CD14-positive monocyte (primary cell): ENCODE measurements at regions not wholly inside any gene's neighbourhood (a gene's known extent, or its start where the extent isn't known, plus 50 kb on each side); places are given as distances from the start of the nearest gene placed in this dataset.

ENCODE experiments used
- DNase-seq, 3 donors: peaks; one replicate each; pipeline ENCODE4 v3.0.0-alpha.2; 2011 to 2022
- H2AFZ ChIP-seq: 2 replicates; pipeline ENCODE4 v1.6.0; 2012; ENCODE audit warnings: mild to moderate bottlenecking, low read depth, low read length, inconsistent platforms; ENCODE audit not compliant: insufficient read depth, poor library complexity, severe bottlenecking
- H3K27ac ChIP-seq, 2 donors: 1 replicate in 1 of 2; 2 replicates in 1 of 2; pipeline ENCODE4 v1.5.1; 2012 to 2013; ENCODE audit warnings: low read length in 2 of 2, control low read depth in 1 of 2, inconsistent platforms in 1 of 2, low read depth in 1 of 2, mild to moderate bottlenecking in 1 of 2
- H3K27me3 ChIP-seq, 2 donors: one replicate each; pipeline versions ENCODE4 v1.6.0 to v1.6.1; 2011 to 2013; ENCODE audit warnings: low read length in 2 of 2; ENCODE audit not compliant: control insufficient read depth in 2 of 2, insufficient read depth in 2 of 2
- H3K36me3 ChIP-seq, 2 donors: replicated peaks in 1 of 2; 1 replicate in 1 of 2; 2 replicates in 1 of 2; pipeline versions ENCODE4 v1.5.1 to v1.6.1; 2012 to 2013; ENCODE audit warnings: low read length in 2 of 2, control low read depth in 1 of 2, inconsistent platforms in 1 of 2, mild to moderate bottlenecking in 1 of 2; ENCODE audit not compliant: insufficient read depth in 2 of 2, control insufficient read depth in 1 of 2
- H3K4me1 ChIP-seq, 2 donors: 1 replicate in 1 of 2; 2 replicates in 1 of 2; pipeline versions ENCODE4 v1.5.1 to v1.6.1; 2012 to 2013; ENCODE audit warnings: low read length in 2 of 2, control low read depth in 1 of 2, inconsistent platforms in 1 of 2, mild to moderate bottlenecking in 1 of 2, moderate library complexity in 1 of 2; ENCODE audit not compliant: insufficient read depth in 2 of 2, control insufficient read depth in 1 of 2
- H3K4me2 ChIP-seq: replicated peaks from 2 replicates; pipeline ENCODE3; 2012; ENCODE audit warnings: low read length, moderate library complexity, mild to moderate bottlenecking; ENCODE audit not compliant: poor library complexity, severe bottlenecking; ENCODE audit errors: extremely low read depth
- H3K4me3 ChIP-seq, 3 experiments: fragments of 200-600 bp in 1 of 3; sonication (generic) in 1 of 3; replicated peaks in 1 of 3; 1 replicate in 2 of 3; 2 replicates in 1 of 3; pipeline ENCODE4 v1.5.1; 2011 to 2013; ENCODE audit warnings: low read length in 3 of 3, mild to moderate bottlenecking in 3 of 3, control low read depth in 2 of 3, low read depth in 2 of 3, inconsistent platforms in 1 of 3, moderate library complexity in 1 of 3
- H3K79me2 ChIP-seq: 2 replicates; pipeline ENCODE4 v1.6.0; 2012; ENCODE audit warnings: mild to moderate bottlenecking, control low read depth, inconsistent platforms, low read length, moderate library complexity; ENCODE audit not compliant: insufficient read depth
- H3K9ac ChIP-seq: 2 replicates; pipeline ENCODE4 v1.6.0; 2017; ENCODE audit warnings: low read length, mild to moderate bottlenecking; ENCODE audit not compliant: insufficient read depth, poor library complexity, severe bottlenecking
- H3K9me3 ChIP-seq, 2 donors: replicated peaks in 1 of 2; 1 replicate in 1 of 2; 2 replicates in 1 of 2; pipeline versions ENCODE4 v1.5.1 to v1.6.1; 2012 to 2013; ENCODE audit warnings: low read length in 2 of 2, control low read depth in 1 of 2; ENCODE audit not compliant: control insufficient read depth in 1 of 2, insufficient read depth in 1 of 2
- H4K20me1 ChIP-seq: 2 replicates; pipeline ENCODE4 v1.6.0; 2012; ENCODE audit warnings: mild to moderate bottlenecking, low read length, control low read depth, moderate library complexity; ENCODE audit not compliant: insufficient read depth
- H3K27ac Mint-ChIP-seq, 7 donors: one replicate each; pipeline ENCODE4 v1.8.0; 2020; ENCODE audit warnings: mild to moderate bottlenecking in 7 of 7, mixed read lengths in 7 of 7, moderate library complexity in 6 of 7, inconsistent platforms in 2 of 7
- H3K27me3 Mint-ChIP-seq, 3 donors: one replicate each; pipeline ENCODE4 v1.8.0; 2021 to 2022; ENCODE audit warnings: low read depth in 3 of 3, mild to moderate bottlenecking in 3 of 3, mixed read lengths in 3 of 3, moderate library complexity in 3 of 3, inconsistent platforms in 1 of 3
- H3K36me3 Mint-ChIP-seq, 2 donors: one replicate each; pipeline ENCODE4 v1.8.0; 2020; ENCODE audit warnings: mixed read lengths in 2 of 2, inconsistent platforms in 1 of 2, mild to moderate bottlenecking in 1 of 2
- H3K4me1 Mint-ChIP-seq: one replicate; pipeline ENCODE4 v1.8.0; 2020; ENCODE audit warnings: mild to moderate bottlenecking, mixed read lengths
- H3K4me3 Mint-ChIP-seq, 2 donors: one replicate each; pipeline ENCODE4 v1.8.0; 2020; ENCODE audit warnings: mild to moderate bottlenecking in 2 of 2, mixed read lengths in 2 of 2, moderate library complexity in 1 of 2
- H3K9me3 Mint-ChIP-seq, 7 donors: one replicate each; pipeline ENCODE4 v1.8.0; 2020 to 2022; ENCODE audit warnings: mixed read lengths in 7 of 7, mild to moderate bottlenecking in 6 of 7, moderate library complexity in 6 of 7, inconsistent platforms in 2 of 7
- CTCF ChIP-seq: fragments of 200-600 bp; IDR thresholded peaks from one replicate; pipeline ENCODE4 v1.8.0; 2022; ENCODE audit warnings: antibody characterized with exemption, mild to moderate bottlenecking
- WGBS: methylation state at CpG from one replicate; pipeline ENCODE4 v1.1.5; 2013; ENCODE audit warnings: missing lambda C conversion rate; ENCODE audit not compliant: insufficient coverage; 5-methylcytosine and 5-hydroxymethylcytosine counted together
- intact Hi-C, 2 donors: fragments of 100-400 bp; cut with micrococcal nuclease; formaldehyde crosslinking; loops; one replicate each; pipeline versions ENCODE4 v1.15.0 to v1.15.1; 2023

DNA sequence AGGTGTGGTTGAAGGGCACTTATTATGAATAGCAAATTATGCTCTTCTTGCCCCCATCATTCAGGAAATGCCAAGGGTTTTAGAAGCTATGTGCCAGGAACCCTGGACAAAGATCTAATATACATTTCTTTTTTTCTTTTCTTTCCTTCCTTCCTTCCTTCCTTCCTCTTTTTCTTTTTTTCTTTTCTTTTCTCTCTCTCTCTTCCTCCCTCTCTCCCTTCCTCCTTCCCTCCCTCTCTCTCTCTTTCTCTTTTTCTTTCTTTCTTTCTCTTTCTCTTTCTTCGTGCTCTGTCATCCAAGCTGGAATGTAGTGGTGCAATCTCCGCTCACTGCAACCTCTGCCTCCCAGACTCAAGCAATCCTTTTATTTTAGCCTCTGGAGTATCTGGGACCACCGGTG is 66.1 kb upstream of the CSRP2 start:
- no peak overlapping the region for H3K4me2 ChIP-seq
- WGBS: 80% methylated on average over 1 of the region's 3 CpGs
- no peak overlapping the region for H2AFZ ChIP-seq
- H3K9ac ChIP-seq: no peak overlapping the region
- no peaks in the 10 kb centered on the region for H3K4me1 Mint-ChIP-seq
- H3K27me3 ChIP-seq: no peaks in the 10 kb centered on the region
- H3K36me3 ChIP-seq: no peaks in the 10 kb centered on the region
- H4K20me1 ChIP-seq: no peaks in the 10 kb centered on the region
- H3K79me2 ChIP-seq: no peaks in the 10 kb centered on the region
- no peak overlapping the region for H3K4me3 ChIP-seq
- peaks cover 0 to 5% (median 0%) of the 10 kb centered on the region in 7 donors for H3K9me3 Mint-ChIP-seq
- intact Hi-C loops: no loop called here
- TF ChIP-seq CTCF: no peak
- H3K9me3 ChIP-seq: no peaks in the 10 kb centered on the region
- H3K27ac ChIP-seq: no peak overlapping the region
- H3K27ac Mint-ChIP-seq: no peak overlapping the region
- H3K36me3 Mint-ChIP-seq: no peaks in the 10 kb centered on the region
- DNase-seq: no peak
- no peak overlapping the region for H3K4me3 Mint-ChIP-seq
- H3K27me3 Mint-ChIP-seq: peaks cover 0 to 3% (median 2%) of the 10 kb centered on the region in 3 donors
- H3K4me1 ChIP-seq: no peaks in the 10 kb centered on the region

- no peak overlapping the region for H3K4me2 ChIP-seq
- intact Hi-C loops: no loop called here
- H3K79me2 ChIP-seq: no peaks in the 10 kb centered on the region
These were observed 64.2 kb upstream of the CSRP2 start for GRCh38 chr12:76943008-76943407.

More at GRCh38 chr12:76943008-76943407, 64.2 kb upstream of the CSRP2 start:
- no peaks in the 10 kb centered on the region for H3K36me3 ChIP-seq
- no peak overlapping the region for H3K27ac ChIP-seq
- DNase-seq: no peak
- peaks cover 0 to 5% (median 0%) of the 10 kb centered on the region in 7 donors for H3K9me3 Mint-ChIP-seq
- no peaks in the 10 kb centered on the region for H3K4me1 Mint-ChIP-seq
- no peaks in the 10 kb centered on the region for H3K4me1 ChIP-seq
- H3K27me3 ChIP-seq: no peaks in the 10 kb centered on the region
- no peaks in the 10 kb centered on the region for H3K36me3 Mint-ChIP-seq
- H3K9me3 ChIP-seq: no peaks in the 10 kb centered on the region
- H4K20me1 ChIP-seq: no peaks in the 10 kb centered on the region
- H3K4me3 Mint-ChIP-seq: no peak overlapping the region
- no peak overlapping the region for H2AFZ ChIP-seq
- no peak overlapping the region for H3K4me3 ChIP-seq
- no peak for TF ChIP-seq CTCF
- H3K27ac Mint-ChIP-seq: no peak overlapping the region
- H3K9ac ChIP-seq: no peak overlapping the region
- peaks cover 0 to 4% (median 2%) of the 10 kb centered on the region in 3 donors for H3K27me3 Mint-ChIP-seq
